ENCODE measurements at regions not wholly inside any gene's neighbourhood (a gene's known extent, or its start where the extent isn't known, plus 50 kb on each side); places are given as distances from the start of the nearest gene placed in this dataset.

- TF ChIP-seq TCF7L2 (IDR thresholded peaks at IDR 0.05; ENCODE audit: low read depth, low read length) (no peak), SIN3A (IDR thresholded peaks at IDR 0.05; ENCODE audit: borderline replicate concordance, insufficient read depth, low read depth, low read length) (no peak), POLR2AphosphoS5 (IDR thresholded peaks at IDR 0.05; ENCODE audit: low read depth, low read length) (peak; percentile 45; the same call in 1 of the 2 replicates)
- TF ChIP-seq, protein P1, sequence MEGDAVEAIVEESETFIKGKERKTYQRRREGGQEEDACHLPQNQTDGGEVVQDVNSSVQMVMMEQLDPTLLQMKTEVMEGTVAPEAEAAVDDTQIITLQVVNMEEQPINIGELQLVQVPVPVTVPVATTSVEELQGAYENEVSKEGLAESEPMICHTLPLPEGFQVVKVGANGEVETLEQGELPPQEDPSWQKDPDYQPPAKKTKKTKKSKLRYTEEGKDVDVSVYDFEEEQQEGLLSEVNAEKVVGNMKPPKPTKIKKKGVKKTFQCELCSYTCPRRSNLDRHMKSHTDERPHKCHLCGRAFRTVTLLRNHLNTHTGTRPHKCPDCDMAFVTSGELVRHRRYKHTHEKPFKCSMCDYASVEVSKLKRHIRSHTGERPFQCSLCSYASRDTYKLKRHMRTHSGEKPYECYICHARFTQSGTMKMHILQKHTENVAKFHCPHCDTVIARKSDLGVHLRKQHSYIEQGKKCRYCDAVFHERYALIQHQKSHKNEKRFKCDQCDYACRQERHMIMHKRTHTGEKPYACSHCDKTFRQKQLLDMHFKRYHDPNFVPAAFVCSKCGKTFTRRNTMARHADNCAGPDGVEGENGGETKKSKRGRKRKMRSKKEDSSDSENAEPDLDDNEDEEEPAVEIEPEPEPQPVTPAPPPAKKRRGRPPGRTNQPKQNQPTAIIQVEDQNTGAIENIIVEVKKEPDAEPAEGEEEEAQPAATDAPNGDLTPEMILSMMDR (IDR thresholded peaks at IDR 0.05): no peak
Measured at GRCh38 chr10:94123258-94123995, 129.7 kb downstream of the PLCE1 start.
